ENCODE measurements at regions not wholly inside any gene's neighbourhood (a gene's known extent, or its start where the extent isn't known, plus 50 kb on each side); places are given as distances from the start of the nearest gene placed in this dataset.

DNA sequence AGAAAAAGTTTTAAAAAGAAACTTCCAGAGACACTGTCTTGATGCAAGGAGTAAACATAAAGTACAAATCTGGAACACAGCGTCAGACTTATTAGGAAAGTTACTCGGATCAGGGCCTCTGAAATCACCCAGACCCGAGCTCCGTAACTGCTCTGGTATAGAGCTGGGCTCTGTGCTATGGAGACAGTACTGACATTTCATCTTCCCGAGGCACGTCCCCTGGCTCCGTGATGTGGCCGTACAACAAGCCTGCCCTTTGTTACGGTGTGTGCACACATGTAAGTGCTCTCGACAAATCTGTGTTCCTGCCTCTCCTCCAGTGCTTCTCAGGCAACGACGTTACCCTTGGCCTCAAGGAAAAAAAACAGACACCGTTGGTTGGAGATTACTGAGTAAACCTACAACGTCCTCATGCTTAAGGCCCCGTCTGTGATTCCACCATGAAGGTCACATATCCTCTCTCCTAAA, 107.0 kb upstream of the IRF2BP2 start (continued):
- TF ChIP-seq CTCF (IDR thresholded peaks at IDR 0.05 in 2 of 3, conservative IDR thresholded peaks at IDR 0.05 in 1 of 3; ENCODE audit: borderline replicate concordance in 1 of 3, insufficient read depth in 1 of 3, low read depth in 2 of 3, low read length in 2 of 3) = no peak

DNA sequence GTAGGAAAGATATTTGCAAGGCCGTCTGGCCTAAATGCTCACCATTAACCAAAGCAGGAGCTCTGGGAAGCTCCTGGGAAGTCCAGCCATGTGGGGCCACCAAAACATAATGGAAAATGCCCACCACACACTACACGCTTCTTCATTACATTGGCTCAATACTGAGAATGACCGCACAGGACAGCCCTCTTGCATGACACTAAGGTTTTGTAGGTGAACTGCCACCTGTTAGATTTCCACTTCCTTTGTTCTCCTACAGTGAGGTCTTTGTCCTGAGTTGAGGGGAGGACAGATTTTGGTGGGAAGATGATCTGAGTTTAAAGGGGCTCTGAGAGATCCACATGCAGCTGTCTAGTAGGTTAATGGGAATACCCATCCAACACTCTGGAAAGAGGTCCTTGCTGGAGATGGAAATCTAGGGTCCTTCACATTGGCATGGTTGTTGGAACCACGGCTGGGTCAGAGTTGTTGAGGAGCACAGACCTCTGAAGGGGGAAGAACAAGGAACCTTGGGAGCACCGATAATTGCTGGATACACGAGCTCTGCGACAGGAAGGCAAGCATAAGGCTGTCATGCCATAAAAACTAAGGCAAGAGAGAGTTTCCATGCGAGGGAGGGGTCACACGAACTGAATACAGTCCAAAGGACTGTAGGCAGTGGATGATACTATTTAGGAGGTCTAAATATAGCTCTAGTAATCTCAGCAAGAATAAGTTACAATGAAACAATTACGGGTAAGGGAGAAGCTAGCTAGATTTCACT, 105.5 kb upstream of the IRF2BP2 start:
- Histone ChIP-seq H2AFZ (ENCODE audit: low read depth, low read length, poor library complexity, severe bottlenecking) (no peak overlapping the region), H3K27ac (ENCODE audit: low read depth, low read length) (no peak overlapping the region), H3K4me1 (ENCODE audit: control insufficient read depth in 1 of 2, insufficient read depth in 2 of 2, low read length in 2 of 2) (no peaks in the 10 kb centered on the region), H3K9me2 (ENCODE audit: insufficient read depth) (no peaks in the 10 kb centered on the region), H3K4me2 (ENCODE audit: low read length) (no peak overlapping the region), H3K9ac (ENCODE audit: low read length) (no peak overlapping the region), H3K4me3 (replicated peaks in 1 of 2; ENCODE audit: low read depth in 1 of 2, low read length in 2 of 2) (no peak overlapping the region), H4K20me1 (ENCODE audit: insufficient read depth) (no peaks in the 10 kb centered on the region), H3K79me2 (ENCODE audit: insufficient read depth, low read length) (no peaks in the 10 kb centered on the region), H3K27me3 (ENCODE audit: insufficient read depth, low read length) (no peaks in the 10 kb centered on the region), H3K36me3 (ENCODE audit: control insufficient read depth in 1 of 2, insufficient read depth in 2 of 2, low read length in 2 of 2) (no peaks in the 10 kb centered on the region), H3K9me3 (ENCODE audit: control insufficient read depth in 1 of 2, insufficient read depth in 1 of 2, low read depth in 1 of 2, low read length in 2 of 2) (no peaks in the 10 kb centered on the region)
- BruUV-seq (replicated peaks) = no TSS peak
- POLR2A ChIA-PET = interaction anchor here (1.4 kb wide), 1 partner anchor 9 kb away, joined by 4 read pairs; no protein-coding TSS in a partner anchor
- intact Hi-C loops (cut with micrococcal nuclease) = no loop called here
- CTCF ChIA-PET = interaction anchor here (1.0 kb wide), 1 partner anchor 112 kb away, joined by 3 read pairs; no protein-coding TSS in a partner anchor
- RAD21 ChIA-PET (ENCODE audit: low non-redundant PET in 1 of 2, low total read pairs in 2 of 2, uncharacterized antibody in 2 of 2, unreplicated experiment in 2 of 2) = no interaction called here
- no peak for TF ChIP-seq SIN3A (IDR thresholded peaks at IDR 0.05; ENCODE audit: low read depth)
- no peak for TF ChIP-seq FOSL1 (IDR thresholded peaks at IDR 0.05; ENCODE audit: low read depth)
- TF ChIP-seq CEBPB (IDR thresholded peaks at IDR 0.05; ENCODE audit: low read depth) = no peak
- no peak for TF ChIP-seq ZBTB33 (IDR thresholded peaks at IDR 0.05; ENCODE audit: extremely low read depth, insufficient replicate concordance, low read length)
- no peak for TF ChIP-seq YY1 (IDR thresholded peaks at IDR 0.05; ENCODE audit: extremely low read depth, insufficient replicate concordance, low read depth, low read length)
- TF ChIP-seq JUND (IDR thresholded peaks at IDR 0.05) = no peak
- no peak for TF ChIP-seq EGR1 (IDR thresholded peaks at IDR 0.05; ENCODE audit: low read depth)
- no peak for TF ChIP-seq SP1 (IDR thresholded peaks at IDR 0.05; ENCODE audit: low read depth)
- TF ChIP-seq, protein P1, sequence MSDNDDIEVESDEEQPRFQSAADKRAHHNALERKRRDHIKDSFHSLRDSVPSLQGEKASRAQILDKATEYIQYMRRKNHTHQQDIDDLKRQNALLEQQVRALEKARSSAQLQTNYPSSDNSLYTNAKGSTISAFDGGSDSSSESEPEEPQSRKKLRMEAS (IDR thresholded peaks at IDR 0.05) = no peak
- TF ChIP-seq ZNF274 (IDR thresholded peaks at IDR 0.05; ENCODE audit: low read depth, low read length) = no peak
- no peak for TF ChIP-seq SRF (IDR thresholded peaks at IDR 0.05; ENCODE audit: low read depth)
- no peak for TF ChIP-seq CBX3 (IDR thresholded peaks at IDR 0.05; ENCODE audit: low read depth)
- no peak for TF ChIP-seq TCF7L2 (IDR thresholded peaks at IDR 0.05; ENCODE audit: borderline replicate concordance, extremely low read depth, insufficient read depth, insufficient read length)
- no peak for TF ChIP-seq EZH2phosphoT487 (IDR thresholded peaks at IDR 0.05; ENCODE audit: borderline replicate concordance)
- TF ChIP-seq, protein P2, sequence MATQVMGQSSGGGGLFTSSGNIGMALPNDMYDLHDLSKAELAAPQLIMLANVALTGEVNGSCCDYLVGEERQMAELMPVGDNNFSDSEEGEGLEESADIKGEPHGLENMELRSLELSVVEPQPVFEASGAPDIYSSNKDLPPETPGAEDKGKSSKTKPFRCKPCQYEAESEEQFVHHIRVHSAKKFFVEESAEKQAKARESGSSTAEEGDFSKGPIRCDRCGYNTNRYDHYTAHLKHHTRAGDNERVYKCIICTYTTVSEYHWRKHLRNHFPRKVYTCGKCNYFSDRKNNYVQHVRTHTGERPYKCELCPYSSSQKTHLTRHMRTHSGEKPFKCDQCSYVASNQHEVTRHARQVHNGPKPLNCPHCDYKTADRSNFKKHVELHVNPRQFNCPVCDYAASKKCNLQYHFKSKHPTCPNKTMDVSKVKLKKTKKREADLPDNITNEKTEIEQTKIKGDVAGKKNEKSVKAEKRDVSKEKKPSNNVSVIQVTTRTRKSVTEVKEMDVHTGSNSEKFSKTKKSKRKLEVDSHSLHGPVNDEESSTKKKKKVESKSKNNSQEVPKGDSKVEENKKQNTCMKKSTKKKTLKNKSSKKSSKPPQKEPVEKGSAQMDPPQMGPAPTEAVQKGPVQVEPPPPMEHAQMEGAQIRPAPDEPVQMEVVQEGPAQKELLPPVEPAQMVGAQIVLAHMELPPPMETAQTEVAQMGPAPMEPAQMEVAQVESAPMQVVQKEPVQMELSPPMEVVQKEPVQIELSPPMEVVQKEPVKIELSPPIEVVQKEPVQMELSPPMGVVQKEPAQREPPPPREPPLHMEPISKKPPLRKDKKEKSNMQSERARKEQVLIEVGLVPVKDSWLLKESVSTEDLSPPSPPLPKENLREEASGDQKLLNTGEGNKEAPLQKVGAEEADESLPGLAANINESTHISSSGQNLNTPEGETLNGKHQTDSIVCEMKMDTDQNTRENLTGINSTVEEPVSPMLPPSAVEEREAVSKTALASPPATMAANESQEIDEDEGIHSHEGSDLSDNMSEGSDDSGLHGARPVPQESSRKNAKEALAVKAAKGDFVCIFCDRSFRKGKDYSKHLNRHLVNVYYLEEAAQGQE (IDR thresholded peaks at IDR 0.05; ENCODE audit: low read depth) = no peak
- no peak for TF ChIP-seq POLR2A (IDR thresholded peaks at IDR 0.05; ENCODE audit: borderline replicate concordance, extremely low read depth, insufficient read depth, insufficient read length)
- no peak for TF ChIP-seq EZH2 (IDR thresholded peaks at IDR 0.05)
- DNase-seq (ENCODE audit: low read depth, low spot score) (no peak), ATAC-seq (no peak)
